ENCODE measurements at regions not wholly inside any gene's neighbourhood (a gene's known extent, or its start where the extent isn't known, plus 50 kb on each side); places are given as distances from the start of the nearest gene placed in this dataset.
"Not testable (repeated sequence)": the region's sequence is repeated elsewhere in the genome, so short reads cannot be mapped to it uniquely, and the experiment has no call there.

DNA sequence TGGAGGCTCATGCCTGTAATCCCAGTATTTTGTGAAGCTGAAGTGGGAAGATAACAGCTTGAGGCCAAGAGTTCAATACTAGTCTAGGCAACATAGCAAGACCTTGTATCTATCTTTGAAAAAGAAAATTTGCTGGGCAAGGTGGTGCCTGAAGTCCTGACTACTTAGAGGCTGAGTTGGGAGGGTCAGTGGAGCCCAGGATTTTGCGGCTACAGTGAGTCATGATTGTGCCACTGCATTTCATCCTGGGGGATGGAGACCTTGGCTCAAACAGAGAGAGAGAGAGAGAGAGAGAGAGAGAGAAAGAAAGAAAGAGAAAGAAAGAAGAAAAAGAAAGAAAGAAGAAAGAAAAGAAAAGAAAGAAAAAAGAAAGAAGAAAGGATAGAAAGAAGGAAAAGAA is 1872.3 kb upstream of the PCDH20 start:
- no peak for TF ChIP-seq CTCF (IDR thresholded peaks at IDR 0.05)
- no peak for TF ChIP-seq ZFX (IDR thresholded peaks at IDR 0.05; ENCODE audit: borderline replicate concordance)

GRCh38 chr13:63285426-63285825 is 1869.8 kb upstream of the PCDH20 start:
- no peak for TF ChIP-seq ZFX (IDR thresholded peaks at IDR 0.05; ENCODE audit: borderline replicate concordance)
- H3K27ac ChIP-seq = no peak overlapping the region

More for the DNA sequence above, 1872.3 kb upstream of the PCDH20 start:
- H3K27ac ChIP-seq = no peak overlapping the region

DNA sequence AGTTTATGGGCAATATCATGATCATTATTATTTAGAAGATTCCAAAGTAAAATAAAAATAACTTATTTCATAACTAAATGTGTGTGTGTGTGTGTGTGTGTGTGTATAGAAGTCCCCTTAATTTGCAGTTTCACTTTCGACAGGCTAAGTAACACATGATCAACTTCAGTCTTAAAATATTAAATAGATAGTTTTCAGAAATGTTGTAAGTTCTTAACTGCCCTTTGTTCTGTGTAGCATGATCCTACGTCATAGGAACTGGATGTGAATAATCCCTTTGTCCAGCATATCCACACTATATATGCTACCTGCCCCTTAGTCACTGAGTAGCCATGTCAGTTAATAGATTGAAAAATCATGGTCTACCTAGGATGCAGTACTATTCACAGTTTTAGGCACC is 1863.5 kb upstream of the PCDH20 start:
- TF ChIP-seq CTCF (IDR thresholded peaks at IDR 0.05) = no peak
- TF ChIP-seq ZFX (IDR thresholded peaks at IDR 0.05; ENCODE audit: borderline replicate concordance) = no peak
- H3K27ac ChIP-seq = no peak overlapping the region

DNA sequence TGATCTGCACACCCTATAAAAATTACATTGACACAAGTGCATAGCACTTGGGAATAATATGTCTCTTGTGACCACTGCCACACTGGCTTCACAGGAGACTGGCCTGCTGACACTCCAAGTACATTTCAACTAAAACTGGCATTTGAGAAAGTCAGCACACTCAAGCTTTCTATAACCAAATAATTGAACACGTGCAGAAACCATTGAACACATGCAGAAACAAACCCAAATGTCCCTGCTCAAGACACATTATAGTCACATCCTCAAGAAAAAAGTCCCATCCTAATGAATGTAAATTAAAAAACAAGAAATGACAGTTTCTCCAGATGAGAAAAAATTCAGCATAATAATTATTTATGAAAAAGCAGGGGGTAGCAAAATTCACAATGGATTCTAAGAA is 1859.1 kb upstream of the PCDH20 start:
- TF ChIP-seq CTCF (IDR thresholded peaks at IDR 0.05) = no peak
- no peak for TF ChIP-seq ZFX (IDR thresholded peaks at IDR 0.05; ENCODE audit: borderline replicate concordance)
- no peak overlapping the region for H3K27ac ChIP-seq

- no peak overlapping the region for H3K27ac ChIP-seq
- TF ChIP-seq ZFX (IDR thresholded peaks at IDR 0.05; ENCODE audit: borderline replicate concordance) = no peak
- no peak for TF ChIP-seq CTCF (IDR thresholded peaks at IDR 0.05)
Observed at GRCh38 chr13:63249411-63250187, 1834.0 kb upstream of the PCDH20 start.

GRCh38 chr13:63236667-63237396 is 1821.2 kb upstream of the PCDH20 start:
- not testable (repeated sequence) for H3K27ac ChIP-seq

DNA sequence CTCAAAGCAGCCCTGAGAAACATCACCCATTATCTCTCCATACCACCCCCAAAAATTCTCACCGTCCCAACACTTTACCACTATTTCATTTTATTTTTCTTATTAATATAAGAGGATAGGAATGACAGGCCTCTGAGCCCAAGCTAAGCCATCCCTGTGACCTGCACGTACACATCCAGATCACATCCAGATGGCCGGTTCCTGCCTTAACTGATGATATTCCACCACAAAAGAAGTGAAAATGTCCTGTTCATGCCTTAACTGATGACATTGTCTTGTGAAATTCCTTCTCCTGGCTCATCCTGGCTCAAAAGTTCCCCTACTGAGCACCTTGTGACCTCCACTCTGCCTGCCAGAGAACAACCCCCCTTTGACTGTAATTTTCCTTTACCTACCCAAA is 1802.9 kb upstream of the PCDH20 start:
- not testable (repeated sequence) for H3K27ac ChIP-seq

- no peak overlapping the region for H3K27ac ChIP-seq
- TF ChIP-seq CTCF (IDR thresholded peaks at IDR 0.05) (no peak), ZFX (IDR thresholded peaks at IDR 0.05; ENCODE audit: borderline replicate concordance) (no peak)
Observed at GRCh38 chr13:63209330-63210017, 1793.8 kb upstream of the PCDH20 start.

All from 22Rv1 (cell line).